Suprapubic skin (tissue), 3 donors: ENCODE measurements at regions not wholly inside any gene's neighbourhood (a gene's known extent, or its start where the extent isn't known, plus 50 kb on each side); places are given as distances from the start of the nearest gene placed in this dataset.

Source experiments
- POLR2A ChIP-seq, 2 donors: fragments of 450-650 bp; IDR thresholded peaks; one replicate each; pipeline ENCODE4 v1.6.1; 2017; ENCODE audit warnings: antibody characterized with exemption in 2 of 2, mild to moderate bottlenecking in 2 of 2, moderate library complexity in 2 of 2
- TF ChIP-seq, protein P1 (sequence below), 2 donors: fragments of 200-600 bp in 1 of 2; fragments of 450-650 bp in 1 of 2; sonication (generic) in 1 of 2; IDR thresholded peaks; one replicate each; pipeline ENCODE4 v1.5.1; 2016 to 2019; ENCODE audit warnings: antibody characterized with exemption in 2 of 2, mild to moderate bottlenecking in 1 of 2, moderate library complexity in 1 of 2

DNA sequence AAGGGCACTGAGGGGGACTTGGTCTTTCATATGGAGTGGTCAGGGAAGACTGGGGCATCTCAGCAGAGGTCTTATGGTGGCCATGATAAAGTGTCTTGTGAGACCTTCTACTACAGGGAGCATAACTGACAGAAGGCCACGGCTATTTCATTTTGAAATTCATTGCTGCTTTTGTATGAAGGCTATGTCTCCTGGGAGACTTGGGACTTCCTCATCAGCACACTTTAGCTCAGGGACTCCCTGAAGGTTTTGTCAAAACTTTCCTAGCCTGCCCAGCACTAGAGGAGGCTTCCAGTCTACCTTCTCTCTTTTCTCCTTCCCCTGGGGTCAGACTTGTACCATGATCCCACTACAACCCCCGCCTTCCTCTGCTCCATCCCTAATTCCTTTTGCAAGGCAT, 77.2 kb upstream of the RASGRF1 start:
- TF ChIP-seq POLR2A (IDR thresholded peaks at IDR 0.05), result no peak
- TF ChIP-seq, protein P1, sequence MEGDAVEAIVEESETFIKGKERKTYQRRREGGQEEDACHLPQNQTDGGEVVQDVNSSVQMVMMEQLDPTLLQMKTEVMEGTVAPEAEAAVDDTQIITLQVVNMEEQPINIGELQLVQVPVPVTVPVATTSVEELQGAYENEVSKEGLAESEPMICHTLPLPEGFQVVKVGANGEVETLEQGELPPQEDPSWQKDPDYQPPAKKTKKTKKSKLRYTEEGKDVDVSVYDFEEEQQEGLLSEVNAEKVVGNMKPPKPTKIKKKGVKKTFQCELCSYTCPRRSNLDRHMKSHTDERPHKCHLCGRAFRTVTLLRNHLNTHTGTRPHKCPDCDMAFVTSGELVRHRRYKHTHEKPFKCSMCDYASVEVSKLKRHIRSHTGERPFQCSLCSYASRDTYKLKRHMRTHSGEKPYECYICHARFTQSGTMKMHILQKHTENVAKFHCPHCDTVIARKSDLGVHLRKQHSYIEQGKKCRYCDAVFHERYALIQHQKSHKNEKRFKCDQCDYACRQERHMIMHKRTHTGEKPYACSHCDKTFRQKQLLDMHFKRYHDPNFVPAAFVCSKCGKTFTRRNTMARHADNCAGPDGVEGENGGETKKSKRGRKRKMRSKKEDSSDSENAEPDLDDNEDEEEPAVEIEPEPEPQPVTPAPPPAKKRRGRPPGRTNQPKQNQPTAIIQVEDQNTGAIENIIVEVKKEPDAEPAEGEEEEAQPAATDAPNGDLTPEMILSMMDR (IDR thresholded peaks at IDR 0.05), result no peak
